Central memory CD8-positive, alpha-beta T cell (primary cell): ENCODE measurements at regions not wholly inside any gene's neighbourhood (a gene's known extent, or its start where the extent isn't known, plus 50 kb on each side); places are given as distances from the start of the nearest gene placed in this dataset.

ENCODE experiments used
- ATAC-seq: fragments of 150-1000 bp; cut with Tn5 transposase; replicated peaks from 2 replicates; pipeline ENCODE4 v1.10.0; 2022; ENCODE audit warnings: mild to moderate bottlenecking, moderate FRiP score, moderate number of reproducible peaks; ENCODE audit not compliant: poor library complexity, severe bottlenecking; ENCODE audit errors: extremely low read depth
- DNase-seq, 2 donors: peaks; one replicate each; pipeline ENCODE4 v3.0.0; 2021; ENCODE audit warnings: low spot score in 2 of 2
- H3K27ac Mint-ChIP-seq: one replicate; pipeline ENCODE4 v1.8.0; 2022; ENCODE audit warnings: low read depth, mild to moderate bottlenecking, moderate library complexity, mixed read lengths
- H3K27me3 Mint-ChIP-seq: one replicate; pipeline ENCODE4 v1.8.0; 2022; ENCODE audit warnings: mixed read lengths
- H3K36me3 Mint-ChIP-seq: one replicate; pipeline ENCODE4 v1.8.0; 2022; ENCODE audit warnings: mild to moderate bottlenecking, moderate library complexity, mixed read lengths; ENCODE audit not compliant: insufficient read depth
- H3K4me1 Mint-ChIP-seq: one replicate; pipeline ENCODE4 v1.8.0; 2022; ENCODE audit warnings: mixed read lengths
- H3K4me3 Mint-ChIP-seq: one replicate; pipeline ENCODE4 v1.8.0; 2022; ENCODE audit warnings: mild to moderate bottlenecking, moderate library complexity, mixed read lengths
- H3K9me3 Mint-ChIP-seq: one replicate; pipeline ENCODE4 v1.8.0; 2022; ENCODE audit warnings: mixed read lengths

DNA sequence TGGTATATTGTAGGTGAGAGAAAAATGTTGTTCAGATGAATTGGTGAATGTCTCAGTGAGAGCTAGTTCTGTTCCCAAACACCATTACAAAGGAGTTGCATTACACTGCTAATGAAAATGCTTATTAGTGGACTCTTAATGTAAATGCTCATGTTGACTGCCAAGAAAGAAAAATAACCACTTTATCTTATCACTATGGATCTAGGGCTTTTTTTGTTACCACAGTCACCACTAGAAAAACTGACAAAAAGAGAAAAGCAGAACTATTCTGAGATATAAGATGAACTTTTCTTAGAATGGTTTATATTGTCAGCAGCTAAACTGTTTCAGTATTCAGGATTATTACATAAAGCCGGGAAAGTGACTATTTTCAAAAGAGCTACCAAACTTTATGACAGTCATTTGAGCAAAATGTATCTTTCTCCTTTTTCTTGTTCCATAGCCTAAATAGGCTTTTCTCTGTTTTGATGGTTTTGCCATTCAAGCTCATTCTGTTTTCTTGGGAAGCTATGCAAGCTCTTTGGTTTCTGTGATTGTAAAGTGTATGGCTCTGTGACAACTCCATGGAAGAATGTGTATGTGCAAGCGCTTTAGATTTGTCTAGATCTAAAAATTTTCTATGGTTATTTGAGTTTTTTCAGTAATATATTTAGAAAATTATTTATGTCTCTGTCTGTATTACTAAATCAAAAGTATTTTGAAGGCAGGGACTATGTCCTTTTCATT lies 64.2 kb upstream of the DPH5 start:
- DNase-seq (no peak), ATAC-seq (no peak)
- H3K27ac Mint-ChIP-seq = no peak overlapping the region

DNA sequence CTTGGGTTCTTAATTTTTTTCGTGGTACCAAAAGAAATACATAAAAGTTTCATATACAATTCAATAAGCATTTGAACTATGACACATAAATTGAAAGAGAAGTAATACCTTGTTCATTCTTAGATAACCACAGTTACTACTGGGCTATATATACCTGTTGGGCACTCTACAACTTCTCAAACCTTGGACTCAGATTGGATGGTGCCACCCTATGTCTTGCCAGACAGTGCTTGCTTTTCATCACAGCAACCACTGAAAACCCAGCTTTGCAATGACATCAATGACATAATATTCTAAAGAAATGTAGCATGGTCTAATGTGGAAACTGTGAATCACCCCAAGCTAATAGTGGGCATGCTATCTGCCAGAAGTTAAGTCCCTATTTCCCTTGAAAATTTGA lies 62.8 kb upstream of the DPH5 start:
- Mint-ChIP-seq H3K27me3 (no peaks in the 10 kb centered on the region), H3K4me1 (peaks cover 22% of the 10 kb centered on the region), H3K36me3 (no peaks in the 10 kb centered on the region), H3K9me3 (no peaks in the 10 kb centered on the region), H3K4me3 (no peak overlapping the region), H3K27ac (no peak overlapping the region)
- ATAC-seq (no peak), DNase-seq (no peak)

More for the DNA sequence above, 64.2 kb upstream of the DPH5 start:
- peaks cover 14% of the 10 kb centered on the region for H3K4me1 Mint-ChIP-seq
- H3K9me3 Mint-ChIP-seq = no peaks in the 10 kb centered on the region
- H3K36me3 Mint-ChIP-seq = no peaks in the 10 kb centered on the region
- no peak overlapping the region for H3K4me3 Mint-ChIP-seq
- H3K27me3 Mint-ChIP-seq = no peaks in the 10 kb centered on the region

DNA sequence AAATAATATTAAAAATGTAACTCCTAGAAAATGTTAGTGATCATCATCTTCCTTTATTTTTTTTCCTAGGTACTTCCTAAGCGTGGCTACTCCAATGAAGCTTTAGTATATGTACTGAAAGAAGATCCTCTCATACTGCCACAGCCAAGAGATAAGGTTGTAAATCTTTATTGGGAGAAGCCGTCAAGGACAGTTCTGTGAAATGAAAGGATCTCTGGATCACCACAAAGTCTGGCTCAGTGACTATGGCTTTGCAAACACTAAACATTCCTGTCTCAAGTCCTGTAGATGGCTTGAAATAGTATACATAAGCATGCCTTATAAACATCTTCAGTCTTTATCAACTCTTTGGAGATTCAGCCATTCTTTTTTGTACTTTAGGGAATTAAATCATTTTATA lies 61.2 kb upstream of the DPH5 start:
- peaks cover 36% of the 10 kb centered on the region for H3K4me1 Mint-ChIP-seq
- H3K27me3 Mint-ChIP-seq = no peaks in the 10 kb centered on the region
- H3K4me3 Mint-ChIP-seq = no peak overlapping the region
- no peaks in the 10 kb centered on the region for H3K36me3 Mint-ChIP-seq
- no peak for ATAC-seq
- H3K27ac Mint-ChIP-seq = no peak overlapping the region
- no peak for DNase-seq
- H3K9me3 Mint-ChIP-seq = no peaks in the 10 kb centered on the region

DNA sequence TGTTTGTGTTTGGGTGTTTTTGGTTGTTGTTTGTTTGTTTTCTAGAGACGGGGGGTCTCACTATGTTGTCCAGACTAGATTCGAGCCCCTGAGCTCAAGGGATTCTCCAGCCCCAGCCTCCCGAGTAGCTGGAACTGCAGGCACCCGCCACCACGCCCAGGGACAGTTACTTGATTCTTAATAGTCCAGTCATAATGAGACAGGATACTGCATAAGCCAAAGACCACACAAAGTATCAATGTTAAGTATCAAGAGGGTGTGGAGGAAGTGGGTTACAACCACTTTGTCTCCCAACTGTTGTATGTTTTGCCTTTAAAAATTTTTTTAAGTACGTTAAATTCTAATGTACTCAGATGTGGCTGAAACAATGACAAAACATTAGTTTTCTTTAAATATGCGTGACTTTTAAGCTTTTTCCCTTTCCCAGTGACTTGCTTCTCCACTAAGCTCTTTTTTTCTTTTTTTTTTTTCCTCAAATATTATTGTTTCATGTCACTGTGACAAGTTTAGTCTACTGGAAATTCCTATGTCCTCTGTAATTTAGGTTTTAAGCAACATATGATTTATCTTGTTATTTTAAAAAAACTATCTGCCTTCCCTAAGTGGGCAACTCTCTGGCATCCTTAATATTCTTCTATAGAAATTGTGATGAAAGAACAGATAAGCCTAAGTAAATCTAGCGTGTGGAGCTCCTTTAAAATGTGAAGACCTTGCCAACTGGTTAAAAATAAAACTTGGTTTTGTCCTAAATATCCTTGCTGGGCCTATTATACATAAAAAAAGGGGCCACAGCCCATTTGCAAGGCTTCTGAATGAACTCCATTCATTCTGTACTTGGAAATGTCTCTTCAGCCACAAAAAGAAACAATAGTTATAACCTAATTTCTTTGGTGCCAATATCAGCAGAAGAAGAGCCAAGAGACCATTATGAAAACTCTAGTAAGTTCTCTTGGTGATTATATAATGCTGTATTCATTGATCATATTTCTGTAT lies 56.2 kb upstream of the DPH5 start:
- Mint-ChIP-seq H3K27me3 (no peaks in the 10 kb centered on the region), H3K4me1 (peaks cover 48% of the 10 kb centered on the region), H3K27ac (peak overlapping the region; percentile 96), H3K4me3 (peak overlapping the region; percentile 75), H3K9me3 (no peaks in the 10 kb centered on the region), H3K36me3 (peaks cover 2% of the 10 kb centered on the region)
- ATAC-seq (peak; percentile 99), DNase-seq (peak in 1 of 2 donors; percentile 21)

DNA sequence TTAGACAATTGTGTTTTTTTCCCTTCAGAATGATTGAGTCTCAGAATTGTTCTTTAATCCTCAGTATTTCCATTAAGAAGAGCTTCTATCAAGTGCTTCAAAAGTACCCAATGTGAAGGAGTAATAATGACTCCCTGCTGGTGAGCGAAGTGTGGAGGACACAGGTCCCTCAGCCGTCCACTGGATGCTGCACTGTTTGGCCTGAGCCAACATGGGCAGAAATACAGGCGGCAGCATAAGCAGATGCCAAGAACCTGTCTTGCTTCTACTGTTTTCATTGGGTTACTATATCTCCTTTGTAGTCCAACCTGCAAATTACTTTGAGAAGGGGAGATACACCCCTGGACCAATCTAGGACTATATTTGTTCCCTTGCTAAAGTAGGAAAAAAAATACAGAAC lies 55.3 kb upstream of the DPH5 start:
- ATAC-seq = no peak
- Mint-ChIP-seq H3K4me3 (peak overlapping the region; percentile 75), H3K27ac (peak overlapping the region; percentile 96), H3K9me3 (no peaks in the 10 kb centered on the region), H3K4me1 (peaks cover 48% of the 10 kb centered on the region), H3K36me3 (peaks cover 2% of the 10 kb centered on the region), H3K27me3 (no peaks in the 10 kb centered on the region)
- no peak for DNase-seq

DNA sequence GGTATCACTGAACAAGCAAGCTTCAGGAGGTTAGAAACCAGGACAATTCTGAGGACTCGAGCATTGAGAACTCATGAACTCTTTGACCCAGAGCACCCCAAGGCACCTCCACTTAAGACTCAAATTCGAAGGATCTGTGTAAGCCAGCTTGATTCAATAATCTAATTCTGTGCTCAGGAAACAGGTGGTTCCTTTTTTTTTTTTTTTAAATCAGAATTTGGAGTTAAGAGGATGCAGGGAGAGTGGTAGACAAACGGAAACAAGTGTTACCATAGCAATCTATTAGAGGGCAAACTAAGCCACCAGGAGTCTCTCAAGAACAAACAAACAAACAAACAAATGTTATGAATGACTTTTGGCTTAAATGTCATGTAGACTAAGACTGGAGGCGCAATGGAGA lies 53.8 kb upstream of the DPH5 start:
- H3K27ac Mint-ChIP-seq = no peak overlapping the region
- H3K4me1 Mint-ChIP-seq = peaks cover 40% of the 10 kb centered on the region
- no peaks in the 10 kb centered on the region for H3K27me3 Mint-ChIP-seq
- no peaks in the 10 kb centered on the region for H3K9me3 Mint-ChIP-seq
- DNase-seq = no peak
- no peak overlapping the region for H3K4me3 Mint-ChIP-seq
- peaks cover 2% of the 10 kb centered on the region for H3K36me3 Mint-ChIP-seq
- no peak for ATAC-seq

DNA sequence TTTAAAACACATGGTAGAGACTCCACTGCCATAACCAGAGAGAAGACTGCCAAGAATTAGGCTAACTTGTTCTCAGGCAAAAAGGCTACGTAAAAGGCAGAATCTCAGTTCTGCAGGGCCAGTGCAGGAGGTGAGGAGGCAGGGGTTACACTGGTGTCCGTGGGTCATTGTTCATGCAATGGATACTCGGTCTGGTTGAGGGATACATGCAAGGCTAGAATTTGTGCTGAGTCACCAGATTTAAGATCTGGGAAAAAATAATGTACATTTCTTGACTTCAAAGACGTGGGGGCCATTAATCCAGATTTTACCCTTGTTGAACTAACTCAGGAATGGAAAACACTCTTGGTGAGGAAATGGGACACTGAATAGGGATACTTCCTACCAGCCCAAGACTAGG lies 52.3 kb upstream of the DPH5 start:
- ATAC-seq (no peak), DNase-seq (no peak)
- peaks cover 4% of the 10 kb centered on the region for H3K36me3 Mint-ChIP-seq
- H3K27me3 Mint-ChIP-seq = no peaks in the 10 kb centered on the region
- H3K4me3 Mint-ChIP-seq = no peak overlapping the region
- H3K27ac Mint-ChIP-seq = no peak overlapping the region
- H3K9me3 Mint-ChIP-seq = no peaks in the 10 kb centered on the region
- H3K4me1 Mint-ChIP-seq = peaks cover 30% of the 10 kb centered on the region

DNA sequence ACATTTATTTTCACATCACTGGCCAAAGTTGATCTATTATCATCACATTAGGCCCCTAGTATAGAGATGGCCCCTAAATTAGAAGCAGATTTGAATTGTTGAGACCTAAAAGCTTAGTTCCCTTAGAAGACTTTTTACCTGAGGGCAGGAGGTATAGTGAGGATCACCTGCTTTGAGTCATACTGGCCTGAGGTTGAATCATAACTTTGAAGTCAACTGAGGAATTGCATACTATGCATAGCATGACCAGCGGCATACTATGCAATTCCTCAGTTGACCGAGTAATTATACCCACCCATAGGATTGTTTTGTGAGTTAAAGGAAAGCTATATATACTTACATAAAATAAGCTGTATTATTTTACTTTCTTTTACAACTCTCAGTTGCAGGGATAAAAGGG lies 50.3 kb upstream of the DPH5 start:
- DNase-seq (no peak), ATAC-seq (no peak)
- no peaks in the 10 kb centered on the region for H3K9me3 Mint-ChIP-seq
- H3K36me3 Mint-ChIP-seq = peaks cover 4% of the 10 kb centered on the region
- H3K4me1 Mint-ChIP-seq = peaks cover 26% of the 10 kb centered on the region
- no peak overlapping the region for H3K4me3 Mint-ChIP-seq
- H3K27me3 Mint-ChIP-seq = no peaks in the 10 kb centered on the region
- H3K27ac Mint-ChIP-seq = no peak overlapping the region
